Gastroesophageal sphincter (tissue), 3 donors: ENCODE measurements at regions not wholly inside any gene's neighbourhood (a gene's known extent, or its start where the extent isn't known, plus 50 kb on each side); places are given as distances from the start of the nearest gene placed in this dataset.

ENCODE experiments used
- CTCF ChIP-seq, 4 experiments: fragments of 200-600 bp in 2 of 4; fragments of 450-650 bp in 2 of 4; sonication (generic) in 1 of 4; IDR thresholded peaks; one replicate each; pipeline ENCODE4 v1.5.1; 2017 to 2019; ENCODE audit warnings: antibody characterized with exemption in 4 of 4, mild to moderate bottlenecking in 2 of 4, moderate library complexity in 2 of 4
- EP300 ChIP-seq: sonication (generic); formaldehyde crosslinking; IDR thresholded peaks from one replicate; pipeline ENCODE4 v1.6.1; 2017; ENCODE audit warnings: antibody characterized with exemption, mild to moderate bottlenecking
- POLR2A ChIP-seq, 2 donors: fragments of 450-650 bp; IDR thresholded peaks; one replicate each; pipeline ENCODE4 v1.6.1; 2017; ENCODE audit warnings: antibody characterized with exemption in 2 of 2, mild to moderate bottlenecking in 2 of 2, moderate library complexity in 1 of 2
- POLR2AphosphoS5 ChIP-seq: sonication (generic); formaldehyde crosslinking; IDR thresholded peaks from one replicate; pipeline ENCODE4 v1.6.1; 2017; ENCODE audit warnings: antibody characterized with exemption

DNA sequence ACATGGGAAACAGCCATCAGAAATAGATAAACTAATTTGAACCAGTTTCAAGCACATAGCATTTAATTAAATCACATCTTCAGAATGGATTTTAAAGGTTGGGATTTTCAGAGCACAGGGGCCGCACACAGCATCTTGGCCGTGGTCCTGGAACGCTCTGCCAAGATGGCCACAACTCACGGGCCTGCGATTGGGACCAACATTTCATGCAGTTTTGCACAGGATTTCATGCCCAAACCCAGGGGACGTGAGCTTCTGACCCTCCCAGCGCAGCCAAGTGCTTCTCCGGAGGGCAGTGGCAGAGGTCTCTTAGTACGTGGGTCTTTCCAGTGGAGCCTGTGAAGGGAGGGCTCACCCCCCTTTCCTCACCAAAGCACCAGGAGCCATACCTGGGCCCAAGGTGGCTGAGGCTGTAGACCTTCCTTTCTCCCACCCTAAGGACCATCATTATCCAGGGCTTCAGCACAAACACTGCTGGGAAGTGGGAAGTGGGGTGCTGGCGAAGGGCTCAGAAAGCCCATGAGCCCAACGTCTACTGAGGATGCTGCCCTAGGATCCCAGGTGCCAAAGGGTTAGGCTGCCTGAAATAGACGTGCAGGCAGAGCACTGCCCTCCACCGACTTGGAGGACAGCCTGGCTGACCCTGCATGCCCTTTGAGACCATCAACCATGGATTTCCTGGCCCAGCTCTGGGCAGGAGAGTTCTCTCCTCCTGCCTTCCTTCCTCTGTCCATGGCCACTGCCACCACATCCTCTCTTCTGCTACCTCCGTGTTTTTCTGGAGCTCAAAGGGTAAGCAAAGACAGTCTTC lies 611.2 kb upstream of the MGMT start:
- no peak for TF ChIP-seq POLR2A (IDR thresholded peaks at IDR 0.05)
- no peak for TF ChIP-seq CTCF (IDR thresholded peaks at IDR 0.05)
- no peak for TF ChIP-seq EP300
- TF ChIP-seq POLR2AphosphoS5: no peak
